BJ (cell line): ENCODE measurements at regions not wholly inside any gene's neighbourhood (a gene's known extent, or its start where the extent isn't known, plus 50 kb on each side); places are given as distances from the start of the nearest gene placed in this dataset.
"Not testable (repeated sequence)": the region's sequence is repeated elsewhere in the genome, so short reads cannot be mapped to it uniquely, and the experiment has no call there.

Experiments used
- CTCF ChIA-PET: fragments of 350-600 bp; formaldehyde crosslinking; extraction: SDS; loops from one replicate; lab custom pipeline; 2021; ENCODE audit warnings: antibody characterized with exemption, inconsistent platforms; lab: Yijun Ruan, JAX
- POLR2A ChIA-PET: fragments of 300-600 bp; sonication (Branson Sonifier 250); formaldehyde crosslinking; extraction: SDS; loops from one replicate; lab custom pipeline; 2021; ENCODE audit warnings: antibody characterized with exemption; lab: Charles Lee
- DNase-seq: peaks from one replicate; pipeline ENCODE4 v3.0.0-alpha.2; 2011; ENCODE audit warnings: low read depth
- H3K27me3 ChIP-seq: 2 replicates; pipeline ENCODE4 v1.6.0; 2011; ENCODE audit warnings: low read length; ENCODE audit not compliant: control insufficient read depth, insufficient read depth
- H3K36me3 ChIP-seq: 2 replicates; pipeline ENCODE4 v1.5.1; 2011; ENCODE audit warnings: low read length; ENCODE audit not compliant: control insufficient read depth, insufficient read depth
- H3K4me3 ChIP-seq: 2 replicates; pipeline ENCODE4 v1.5.1; 2011; ENCODE audit warnings: low read depth, mild to moderate bottlenecking, control low read depth, low read length
- CTCF ChIP-seq: IDR thresholded peaks from 2 replicates; pipeline ENCODE4 v1.5.1; 2011; ENCODE audit warnings: low read depth, mild to moderate bottlenecking, control low read depth, inconsistent platforms, low read length, moderate library complexity; ENCODE audit not compliant: insufficient read depth

GRCh38 chr12:32983332-32983731 is 86.8 kb upstream of the PKP2 start:
- TF ChIP-seq CTCF, result no peak
- Histone ChIP-seq H3K27me3 (no peaks in the 10 kb centered on the region), H3K36me3 (no peaks in the 10 kb centered on the region), H3K4me3 (no peak overlapping the region)
- no peak for DNase-seq
- POLR2A ChIA-PET, result no interaction called here
- CTCF ChIA-PET, result no interaction called here

GRCh38 chr12:32981139-32981538 is 84.6 kb upstream of the PKP2 start:
- DNase-seq, result no peak
- ChIA-PET CTCF (no interaction called here), POLR2A (no interaction called here)
- no peaks in the 10 kb centered on the region for H3K27me3 ChIP-seq
- H3K4me3 ChIP-seq, result no peak overlapping the region
- no peaks in the 10 kb centered on the region for H3K36me3 ChIP-seq
- TF ChIP-seq CTCF, result no peak

- ChIA-PET POLR2A (no interaction called here), CTCF (interaction anchor here (0.7 kb wide), 1 partner anchor 13 kb away, joined by 3 read pairs; no protein-coding TSS in a partner anchor)
- Histone ChIP-seq H3K36me3 (no peaks in the 10 kb centered on the region), H3K4me3 (no peak overlapping the region), H3K27me3 (no peaks in the 10 kb centered on the region)
- no peak for TF ChIP-seq CTCF
- DNase-seq, result no peak
Measured at GRCh38 chr12:32975122-32975521, 78.5 kb upstream of the PKP2 start.

GRCh38 chr12:32970465-32971110 is 74.0 kb upstream of the PKP2 start:
- no peaks in the 10 kb centered on the region for H3K27me3 ChIP-seq
- ChIA-PET POLR2A (no interaction called here), CTCF (interaction anchor here (1.1 kb wide), 1 partner anchor 20 kb away, joined by 3 read pairs; no protein-coding TSS in a partner anchor)
- no peak overlapping the region for H3K4me3 ChIP-seq
- DNase-seq, result no peak
- no peaks in the 10 kb centered on the region for H3K36me3 ChIP-seq
- no peak for TF ChIP-seq CTCF

GRCh38 chr12:32964981-32965585 is 68.5 kb upstream of the PKP2 start:
- CTCF ChIA-PET, result no interaction called here
- Histone ChIP-seq H3K4me3 (no peak overlapping the region), H3K27me3 (no peaks in the 10 kb centered on the region), H3K36me3 (no peaks in the 10 kb centered on the region)
- no peak for TF ChIP-seq CTCF
- POLR2A ChIA-PET, result no interaction called here
- DNase-seq, result no peak

GRCh38 chr12:32956418-32956817 is 59.8 kb upstream of the PKP2 start:
- H3K27me3 ChIP-seq, H3K4me3 ChIP-seq, H3K36me3 ChIP-seq, CTCF ChIA-PET, DNase-seq, POLR2A ChIA-PET: not testable (repeated sequence)
